HG02678 (cell line): ENCODE measurements at regions not wholly inside any gene's neighbourhood (a gene's known extent, or its start where the extent isn't known, plus 50 kb on each side); places are given as distances from the start of the nearest gene placed in this dataset.
"Not testable (repeated sequence)": the region's sequence is repeated elsewhere in the genome, so short reads cannot be mapped to it uniquely, and the experiment has no call there.

Experiments used
- ATAC-seq: cut with Tn5 transposase; IDR thresholded peaks from one replicate; pipeline ENCODE4 v1.9.1; 2021; ENCODE audit warnings: mild to moderate bottlenecking, moderate library complexity; ENCODE audit not compliant: unreplicated experiment

GRCh38 chr16:21487956-21488355 is 111.4 kb upstream of the METTL9 start:
- ATAC-seq, result not testable (repeated sequence)

DNA sequence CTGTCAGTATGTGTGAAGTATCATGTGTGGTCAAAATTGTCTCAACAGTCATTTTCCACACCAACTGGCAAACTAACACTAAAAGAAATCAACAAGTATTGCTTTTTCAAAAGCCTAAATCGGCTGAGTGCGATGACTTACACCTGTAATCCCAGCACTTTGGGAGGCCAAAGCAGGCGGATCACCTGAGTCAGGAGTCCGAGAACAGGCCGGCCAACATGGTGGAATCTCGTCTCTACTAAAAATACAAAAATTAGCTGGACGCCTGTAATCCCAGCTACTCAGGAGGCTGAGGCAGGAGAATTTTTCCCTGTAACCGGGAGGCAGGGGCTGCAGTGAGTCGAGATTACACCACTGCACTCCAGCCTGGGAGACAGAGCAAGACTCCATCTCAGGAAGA is 100.3 kb upstream of the METTL9 start:
- ATAC-seq, result not testable (repeated sequence)

GRCh38 chr16:21501223-21501868 is 98.0 kb upstream of the METTL9 start:
- peak; percentile 55 for ATAC-seq

GRCh38 chr16:21501869-21502667 is 97.3 kb upstream of the METTL9 start:
- ATAC-seq, result peak; percentile 73

DNA sequence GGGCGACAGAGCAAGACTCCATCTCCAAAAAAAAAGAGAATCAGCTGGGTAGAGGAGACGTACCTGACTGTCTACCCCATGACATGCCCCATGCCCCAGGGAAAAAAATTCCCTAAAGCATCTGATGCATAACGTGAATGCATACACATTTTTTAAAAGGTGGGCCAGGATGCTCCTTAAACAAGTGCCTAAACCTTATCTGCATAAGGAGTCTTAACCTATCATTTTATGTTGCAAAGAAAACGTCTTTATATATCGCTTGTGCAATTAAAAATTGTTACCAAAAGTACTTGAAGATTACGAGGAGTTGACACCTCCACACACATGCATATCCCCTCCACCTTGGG is 95.8 kb upstream of the METTL9 start:
- ATAC-seq, result not testable (repeated sequence)

- ATAC-seq, result not testable (repeated sequence)
Observed at GRCh38 chr16:21503941-21504832, 95.2 kb upstream of the METTL9 start.

DNA sequence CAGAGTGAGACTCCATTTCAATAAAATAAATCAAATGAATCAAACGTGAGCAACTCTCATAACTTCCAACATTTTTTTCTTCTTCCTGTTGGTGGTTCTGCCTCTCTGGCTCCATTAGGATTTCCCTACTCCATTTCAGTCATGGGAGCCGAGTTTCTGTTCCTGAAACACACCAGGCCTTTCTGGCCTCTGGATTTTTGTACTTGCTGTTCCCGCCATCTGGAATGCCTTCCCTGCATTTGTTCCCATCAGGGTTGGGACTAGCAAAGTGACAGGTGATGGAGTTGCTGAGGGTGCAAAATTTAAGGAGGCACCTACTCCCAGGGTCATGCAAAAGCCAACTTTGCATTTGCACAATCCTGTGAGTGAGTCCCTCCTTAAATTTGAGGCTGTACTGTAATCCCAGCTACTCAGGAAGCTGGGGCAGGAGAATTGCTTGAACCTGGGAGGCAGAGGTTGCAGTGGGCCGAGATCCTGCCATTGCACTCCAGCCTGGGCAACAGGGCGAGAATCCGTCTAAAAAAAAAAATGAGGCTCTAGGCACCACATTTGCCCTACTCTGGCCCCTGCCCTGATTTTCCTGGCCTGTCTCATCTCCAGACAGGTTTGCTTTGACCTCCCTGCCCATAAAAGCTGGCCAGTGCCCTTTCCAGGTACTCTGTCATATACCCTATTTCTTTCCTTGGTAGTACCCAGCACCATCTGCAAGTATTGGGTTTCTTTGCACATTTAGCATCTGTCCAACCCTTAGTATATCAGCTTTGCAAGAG is 93.4 kb upstream of the METTL9 start:
- not testable (repeated sequence) for ATAC-seq

GRCh38 chr16:21506857-21507456 is 92.4 kb upstream of the METTL9 start:
- peak; percentile 61 for ATAC-seq

GRCh38 chr16:21507631-21508305 is 91.6 kb upstream of the METTL9 start:
- ATAC-seq, result not testable (repeated sequence)

- not testable (repeated sequence) for ATAC-seq
Observed at GRCh38 chr16:21508661-21509436, 90.5 kb upstream of the METTL9 start.

- ATAC-seq, result not testable (repeated sequence)
Observed at GRCh38 chr16:21509437-21510086, 89.8 kb upstream of the METTL9 start.

GRCh38 chr16:21510869-21511255 is 88.5 kb upstream of the METTL9 start:
- ATAC-seq, result not testable (repeated sequence)

DNA sequence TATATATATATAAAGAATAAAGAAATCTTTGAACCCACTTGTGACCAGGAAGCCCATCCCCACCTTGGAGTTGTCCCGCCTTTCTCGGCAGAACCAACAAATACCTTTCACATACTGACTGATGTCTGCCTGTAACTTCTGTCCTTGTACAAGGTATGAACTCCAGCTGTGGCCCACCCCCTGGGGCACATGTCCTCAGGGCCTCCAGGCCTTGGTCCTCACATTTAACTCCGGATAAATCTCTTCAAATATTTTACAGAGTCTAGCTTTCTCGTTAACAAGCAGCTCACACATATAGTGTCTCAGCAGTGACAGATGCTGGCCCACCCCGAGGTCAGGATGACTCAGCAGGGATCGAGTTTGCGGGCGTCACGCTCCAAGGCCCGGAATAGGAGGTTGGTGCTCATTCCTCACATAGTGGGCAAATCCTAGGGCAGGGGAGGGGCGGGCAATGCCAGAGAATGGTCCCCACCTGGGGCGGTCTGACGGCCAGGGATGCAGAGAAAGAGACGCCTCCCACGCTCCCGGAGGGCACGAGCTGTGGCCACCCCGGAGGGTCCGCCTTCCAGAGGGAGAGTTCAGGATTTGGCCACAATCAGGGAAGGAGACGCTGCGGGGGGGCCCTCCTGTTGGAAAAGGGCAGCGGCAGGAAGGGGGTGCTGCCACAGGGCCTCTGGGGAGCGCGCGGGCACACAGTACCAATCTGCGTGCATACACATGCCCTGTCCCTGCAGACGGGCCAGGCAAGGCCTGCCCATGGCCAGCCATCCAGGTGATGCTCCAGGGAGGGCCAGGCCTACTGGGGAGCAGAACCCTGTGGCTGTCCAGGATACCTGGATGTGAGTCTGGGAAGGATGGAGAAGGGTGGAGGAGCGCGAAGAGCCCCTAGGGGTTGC is 87.8 kb upstream of the METTL9 start:
- ATAC-seq, result not testable (repeated sequence)

- not testable (repeated sequence) for ATAC-seq
Observed at GRCh38 chr16:21512280-21513192, 86.8 kb upstream of the METTL9 start.

GRCh38 chr16:21513337-21513741 is 86.0 kb upstream of the METTL9 start:
- not testable (repeated sequence) for ATAC-seq

DNA sequence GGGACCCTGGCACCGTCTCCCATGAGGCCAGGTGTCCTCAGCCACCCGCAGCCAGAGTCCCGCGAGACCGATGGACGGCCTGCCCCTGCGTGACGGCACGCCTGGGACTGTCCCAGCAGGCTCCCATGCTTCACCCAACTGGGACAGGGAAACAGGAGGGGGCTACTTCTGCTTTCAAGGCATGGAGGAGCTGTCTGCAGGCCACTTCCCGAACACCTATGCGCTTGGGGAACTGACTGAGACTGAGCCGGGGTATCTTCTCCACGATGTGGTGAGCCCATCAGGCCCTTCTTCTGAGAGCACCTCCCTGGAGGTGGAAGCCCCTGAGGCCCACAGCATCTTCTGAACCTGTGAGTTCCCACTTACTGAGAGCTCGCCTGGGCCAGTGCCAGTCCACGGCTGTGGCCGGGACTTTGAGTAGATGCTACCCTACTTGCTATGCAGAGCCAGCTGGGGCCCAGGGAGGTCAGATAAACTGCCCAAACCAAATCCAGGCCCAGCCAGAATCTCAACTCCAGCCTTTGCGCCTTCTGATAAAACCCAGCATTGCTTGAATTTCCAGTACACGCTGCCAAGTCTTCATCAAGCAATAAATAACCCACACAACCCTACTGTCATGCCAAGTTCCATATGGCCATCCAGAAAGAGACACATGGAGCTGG is 85.4 kb upstream of the METTL9 start:
- not testable (repeated sequence) for ATAC-seq
